ENCODE measurements at regions not wholly inside any gene's neighbourhood (a gene's known extent, or its start where the extent isn't known, plus 50 kb on each side); places are given as distances from the start of the nearest gene placed in this dataset.

DNA sequence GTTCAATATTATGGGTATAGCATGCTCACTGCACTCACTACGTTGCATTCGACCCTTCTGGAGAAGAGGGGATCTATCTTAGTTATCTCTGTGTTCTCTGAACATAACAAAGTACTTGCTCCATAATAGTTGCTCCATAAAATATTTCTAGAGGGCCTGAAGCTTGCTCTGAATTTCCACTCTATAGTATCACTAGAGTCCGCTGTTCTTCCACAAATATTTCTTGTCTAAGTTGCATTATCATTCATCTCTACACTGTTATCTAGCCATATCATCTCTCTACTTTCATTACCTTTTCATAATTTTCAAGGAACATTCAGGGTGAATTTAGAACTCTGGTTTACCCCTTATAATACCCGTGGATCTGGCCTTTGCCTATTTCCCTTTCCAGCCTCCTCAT, 246.1 kb upstream of the PDE3A start:
- WGBS, result 78% methylated on average over 4 of the region's 4 CpGs
- TF ChIP-seq FOXA2 (IDR thresholded peaks at IDR 0.05) (no peak), GABPA (IDR thresholded peaks at IDR 0.05 in 1 of 2, conservative IDR thresholded peaks at IDR 0.05 in 1 of 2) (no peak), FOXA1 (IDR thresholded peaks at IDR 0.05) (no peak), HNF4G (IDR thresholded peaks at IDR 0.05) (no peak), SP1 (IDR thresholded peaks at IDR 0.05) (no peak), RXRA (IDR thresholded peaks at IDR 0.05) (no peak)
- TF ChIP-seq, protein P1, sequence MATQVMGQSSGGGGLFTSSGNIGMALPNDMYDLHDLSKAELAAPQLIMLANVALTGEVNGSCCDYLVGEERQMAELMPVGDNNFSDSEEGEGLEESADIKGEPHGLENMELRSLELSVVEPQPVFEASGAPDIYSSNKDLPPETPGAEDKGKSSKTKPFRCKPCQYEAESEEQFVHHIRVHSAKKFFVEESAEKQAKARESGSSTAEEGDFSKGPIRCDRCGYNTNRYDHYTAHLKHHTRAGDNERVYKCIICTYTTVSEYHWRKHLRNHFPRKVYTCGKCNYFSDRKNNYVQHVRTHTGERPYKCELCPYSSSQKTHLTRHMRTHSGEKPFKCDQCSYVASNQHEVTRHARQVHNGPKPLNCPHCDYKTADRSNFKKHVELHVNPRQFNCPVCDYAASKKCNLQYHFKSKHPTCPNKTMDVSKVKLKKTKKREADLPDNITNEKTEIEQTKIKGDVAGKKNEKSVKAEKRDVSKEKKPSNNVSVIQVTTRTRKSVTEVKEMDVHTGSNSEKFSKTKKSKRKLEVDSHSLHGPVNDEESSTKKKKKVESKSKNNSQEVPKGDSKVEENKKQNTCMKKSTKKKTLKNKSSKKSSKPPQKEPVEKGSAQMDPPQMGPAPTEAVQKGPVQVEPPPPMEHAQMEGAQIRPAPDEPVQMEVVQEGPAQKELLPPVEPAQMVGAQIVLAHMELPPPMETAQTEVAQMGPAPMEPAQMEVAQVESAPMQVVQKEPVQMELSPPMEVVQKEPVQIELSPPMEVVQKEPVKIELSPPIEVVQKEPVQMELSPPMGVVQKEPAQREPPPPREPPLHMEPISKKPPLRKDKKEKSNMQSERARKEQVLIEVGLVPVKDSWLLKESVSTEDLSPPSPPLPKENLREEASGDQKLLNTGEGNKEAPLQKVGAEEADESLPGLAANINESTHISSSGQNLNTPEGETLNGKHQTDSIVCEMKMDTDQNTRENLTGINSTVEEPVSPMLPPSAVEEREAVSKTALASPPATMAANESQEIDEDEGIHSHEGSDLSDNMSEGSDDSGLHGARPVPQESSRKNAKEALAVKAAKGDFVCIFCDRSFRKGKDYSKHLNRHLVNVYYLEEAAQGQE (IDR thresholded peaks at IDR 0.05), result no peak
- TF ChIP-seq, protein P2, sequence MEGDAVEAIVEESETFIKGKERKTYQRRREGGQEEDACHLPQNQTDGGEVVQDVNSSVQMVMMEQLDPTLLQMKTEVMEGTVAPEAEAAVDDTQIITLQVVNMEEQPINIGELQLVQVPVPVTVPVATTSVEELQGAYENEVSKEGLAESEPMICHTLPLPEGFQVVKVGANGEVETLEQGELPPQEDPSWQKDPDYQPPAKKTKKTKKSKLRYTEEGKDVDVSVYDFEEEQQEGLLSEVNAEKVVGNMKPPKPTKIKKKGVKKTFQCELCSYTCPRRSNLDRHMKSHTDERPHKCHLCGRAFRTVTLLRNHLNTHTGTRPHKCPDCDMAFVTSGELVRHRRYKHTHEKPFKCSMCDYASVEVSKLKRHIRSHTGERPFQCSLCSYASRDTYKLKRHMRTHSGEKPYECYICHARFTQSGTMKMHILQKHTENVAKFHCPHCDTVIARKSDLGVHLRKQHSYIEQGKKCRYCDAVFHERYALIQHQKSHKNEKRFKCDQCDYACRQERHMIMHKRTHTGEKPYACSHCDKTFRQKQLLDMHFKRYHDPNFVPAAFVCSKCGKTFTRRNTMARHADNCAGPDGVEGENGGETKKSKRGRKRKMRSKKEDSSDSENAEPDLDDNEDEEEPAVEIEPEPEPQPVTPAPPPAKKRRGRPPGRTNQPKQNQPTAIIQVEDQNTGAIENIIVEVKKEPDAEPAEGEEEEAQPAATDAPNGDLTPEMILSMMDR (IDR thresholded peaks at IDR 0.05; ENCODE audit: low read depth, low read length, missing input control), result no peak
- Histone ChIP-seq H3K36me3 (ENCODE audit: control insufficient read depth in 4 of 4, insufficient read depth in 3 of 4, low read depth in 1 of 4, low read length in 3 of 4) (no peaks in the 10 kb centered on the region), H3K9ac (ENCODE audit: low read depth in 1 of 2, low read length in 2 of 2) (no peak overlapping the region), H3K27ac (ENCODE audit: low read depth in 1 of 2, low read length in 2 of 2) (no peak overlapping the region), H3K27me3 (ENCODE audit: control insufficient read depth in 4 of 4, insufficient read depth in 4 of 4, low read length in 3 of 4) (no peaks in the 10 kb centered on the region), H3K4me1 (ENCODE audit: control insufficient read depth in 4 of 4, insufficient read depth in 4 of 4, low read length in 3 of 4) (no peaks in the 10 kb centered on the region), H3K4me3 (ENCODE audit: low read depth in 1 of 3, low read length in 3 of 3) (no peak overlapping the region), H3K9me3 (ENCODE audit: control insufficient read depth in 4 of 4, low read length in 3 of 4) (no peaks in the 10 kb centered on the region)
- DNase-seq (ENCODE audit: low spot score), result no peak

DNA sequence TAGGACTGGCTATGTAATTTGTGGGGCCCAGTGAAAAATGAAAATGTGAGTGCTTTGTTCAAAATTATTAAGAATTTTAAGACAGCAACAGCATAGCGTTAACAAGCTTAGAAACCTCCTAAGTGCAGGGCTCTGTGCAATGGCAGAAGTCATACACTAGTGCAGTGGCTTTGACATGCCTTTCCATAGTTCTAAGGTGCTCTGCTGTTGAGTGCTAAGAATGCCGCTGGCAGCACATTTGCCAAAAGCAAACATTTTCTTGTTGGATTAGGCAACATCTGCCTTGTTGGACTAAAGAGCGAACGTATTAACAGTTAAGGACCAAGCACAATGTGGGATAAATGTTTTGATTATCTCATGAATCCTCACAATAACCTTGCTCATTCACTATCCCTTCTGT, 244.9 kb upstream of the PDE3A start:
- Histone ChIP-seq H3K9me3 (ENCODE audit: control insufficient read depth in 4 of 4, low read length in 3 of 4) (no peaks in the 10 kb centered on the region), H3K36me3 (ENCODE audit: control insufficient read depth in 4 of 4, insufficient read depth in 3 of 4, low read depth in 1 of 4, low read length in 3 of 4) (no peaks in the 10 kb centered on the region), H3K27ac (ENCODE audit: low read depth in 1 of 2, low read length in 2 of 2) (no peak overlapping the region), H3K4me1 (ENCODE audit: control insufficient read depth in 4 of 4, insufficient read depth in 4 of 4, low read length in 3 of 4) (no peaks in the 10 kb centered on the region), H3K27me3 (ENCODE audit: control insufficient read depth in 4 of 4, insufficient read depth in 4 of 4, low read length in 3 of 4) (no peaks in the 10 kb centered on the region), H3K4me3 (ENCODE audit: low read depth in 1 of 3, low read length in 3 of 3) (no peak overlapping the region), H3K9ac (ENCODE audit: low read depth in 1 of 2, low read length in 2 of 2) (no peak overlapping the region)
- TF ChIP-seq RXRA (IDR thresholded peaks at IDR 0.05), result no peak
- TF ChIP-seq HNF4A (conservative IDR thresholded peaks at IDR 0.05), result peak in 1 of 2 donors; percentile 29
- TF ChIP-seq, protein P3, sequence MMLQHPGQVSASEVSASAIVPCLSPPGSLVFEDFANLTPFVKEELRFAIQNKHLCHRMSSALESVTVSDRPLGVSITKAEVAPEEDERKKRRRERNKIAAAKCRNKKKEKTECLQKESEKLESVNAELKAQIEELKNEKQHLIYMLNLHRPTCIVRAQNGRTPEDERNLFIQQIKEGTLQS (IDR thresholded peaks at IDR 0.05), result no peak
- no peak for TF ChIP-seq FOXA2 (IDR thresholded peaks at IDR 0.05)
- TF ChIP-seq HNF4G (IDR thresholded peaks at IDR 0.05), result no peak
- no peak for TF ChIP-seq FOXA1 (IDR thresholded peaks at IDR 0.05)
- DNase-seq (ENCODE audit: low spot score), result no peak
- 50% methylated on average over 4 of the region's 4 CpGs for WGBS

DNA sequence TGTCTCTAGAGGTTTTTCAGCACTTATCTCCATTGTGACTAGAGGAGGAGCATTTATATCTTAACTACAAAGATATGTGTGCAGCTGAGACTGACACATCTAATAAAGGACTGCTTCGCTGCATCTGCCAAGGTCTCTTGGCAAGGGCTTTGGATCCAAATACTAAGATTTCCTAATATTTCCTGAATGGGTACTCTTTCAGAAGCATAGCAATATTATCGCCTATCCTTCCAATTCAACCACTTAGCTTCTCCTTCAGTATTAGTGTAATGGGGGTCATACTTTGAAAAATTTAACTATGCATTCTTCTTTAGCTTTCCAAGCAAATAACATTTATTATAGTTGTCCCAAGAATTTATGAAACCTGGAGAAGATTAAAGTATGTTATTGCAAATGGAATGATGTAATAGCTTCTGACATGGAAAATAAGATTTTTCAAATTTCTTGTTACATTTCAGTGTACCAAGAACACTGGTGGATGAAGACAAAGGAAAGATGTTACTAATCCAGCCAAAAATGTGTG, 243.0 kb upstream of the PDE3A start:
- H3K9ac ChIP-seq (ENCODE audit: low read depth in 1 of 2, low read length in 2 of 2), result no peak overlapping the region
- no peak overlapping the region for H3K27ac ChIP-seq (ENCODE audit: low read depth in 1 of 2, low read length in 2 of 2)
- H3K27me3 ChIP-seq (ENCODE audit: control insufficient read depth in 4 of 4, insufficient read depth in 4 of 4, low read length in 3 of 4), result no peaks in the 10 kb centered on the region
- no peaks in the 10 kb centered on the region for H3K9me3 ChIP-seq (ENCODE audit: control insufficient read depth in 4 of 4, low read length in 3 of 4)
- DNase-seq (ENCODE audit: low spot score), result no peak
- 63% methylated on average over 2 of the region's 2 CpGs for WGBS
- H3K4me1 ChIP-seq (ENCODE audit: control insufficient read depth in 4 of 4, insufficient read depth in 4 of 4, low read length in 3 of 4), result no peaks in the 10 kb centered on the region
- H3K36me3 ChIP-seq (ENCODE audit: control insufficient read depth in 4 of 4, insufficient read depth in 3 of 4, low read depth in 1 of 4, low read length in 3 of 4), result no peaks in the 10 kb centered on the region
- H3K4me3 ChIP-seq (ENCODE audit: low read depth in 1 of 3, low read length in 3 of 3), result no peak overlapping the region
- TF ChIP-seq, protein P1 (IDR thresholded peaks at IDR 0.05), result no peak
- TF ChIP-seq FOXA2 (IDR thresholded peaks at IDR 0.05) (no peak), YY1 (IDR thresholded peaks at IDR 0.05) (no peak), SP1 (IDR thresholded peaks at IDR 0.05) (no peak), HNF4G (IDR thresholded peaks at IDR 0.05) (no peak), EGR1 (IDR thresholded peaks at IDR 0.05; ENCODE audit: low read depth in 2 of 2) (no peak), RAD21 (IDR thresholded peaks at IDR 0.05) (no peak), FOXA1 (IDR thresholded peaks at IDR 0.05) (no peak), NR2F2 (IDR thresholded peaks at IDR 0.05) (no peak), TAF1 (conservative IDR thresholded peaks at IDR 0.05) (no peak), HNF4A (conservative IDR thresholded peaks at IDR 0.05) (no peak), RXRA (IDR thresholded peaks at IDR 0.05) (no peak)
- TF ChIP-seq, protein P3 (IDR thresholded peaks at IDR 0.05), result no peak
- TF ChIP-seq, protein P4, sequence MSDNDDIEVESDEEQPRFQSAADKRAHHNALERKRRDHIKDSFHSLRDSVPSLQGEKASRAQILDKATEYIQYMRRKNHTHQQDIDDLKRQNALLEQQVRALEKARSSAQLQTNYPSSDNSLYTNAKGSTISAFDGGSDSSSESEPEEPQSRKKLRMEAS (IDR thresholded peaks at IDR 0.05), result no peak
